Glutamatergic neuron (in vitro differentiated cells): ENCODE measurements at regions not wholly inside any gene's neighbourhood (a gene's known extent, or its start where the extent isn't known, plus 50 kb on each side); places are given as distances from the start of the nearest gene placed in this dataset.
A peak's percentile ranks its signal among the peaks of the same experiment; 100 is the strongest.

Experiments
- DNase-seq: peaks from one replicate; pipeline ENCODE4 v3.0.0; 2022
- H3K27ac Mint-ChIP-seq: one replicate; pipeline ENCODE4 v1.8.0; 2020; ENCODE audit warnings: mild to moderate bottlenecking, mixed read lengths, inconsistent platforms; ENCODE audit not compliant: unreplicated experiment
- H3K27me3 Mint-ChIP-seq: one replicate; pipeline ENCODE4 v1.8.0; 2020; ENCODE audit warnings: mild to moderate bottlenecking, moderate library complexity, mixed read lengths, inconsistent platforms; ENCODE audit not compliant: unreplicated experiment
- H3K36me3 Mint-ChIP-seq: one replicate; pipeline ENCODE4 v1.8.0; 2020; ENCODE audit warnings: mild to moderate bottlenecking, mixed read lengths, inconsistent platforms; ENCODE audit not compliant: unreplicated experiment
- H3K4me1 Mint-ChIP-seq: one replicate; pipeline ENCODE4 v1.8.0; 2020; ENCODE audit warnings: mild to moderate bottlenecking, low read depth, mixed read lengths, inconsistent platforms; ENCODE audit not compliant: unreplicated experiment
- H3K4me3 Mint-ChIP-seq: one replicate; pipeline ENCODE4 v1.8.0; 2020; ENCODE audit warnings: mild to moderate bottlenecking, mixed read lengths, inconsistent platforms; ENCODE audit not compliant: unreplicated experiment
- H3K9me3 Mint-ChIP-seq: one replicate; pipeline ENCODE4 v1.8.0; 2020; ENCODE audit warnings: mild to moderate bottlenecking, moderate library complexity, mixed read lengths, inconsistent platforms; ENCODE audit not compliant: unreplicated experiment
- CTCF ChIP-seq: fragments of 200-600 bp; sonication (generic); IDR thresholded peaks from one replicate; pipeline ENCODE4 v1.5.0; 2021; ENCODE audit not compliant: partially characterized antibody, unreplicated experiment

DNA sequence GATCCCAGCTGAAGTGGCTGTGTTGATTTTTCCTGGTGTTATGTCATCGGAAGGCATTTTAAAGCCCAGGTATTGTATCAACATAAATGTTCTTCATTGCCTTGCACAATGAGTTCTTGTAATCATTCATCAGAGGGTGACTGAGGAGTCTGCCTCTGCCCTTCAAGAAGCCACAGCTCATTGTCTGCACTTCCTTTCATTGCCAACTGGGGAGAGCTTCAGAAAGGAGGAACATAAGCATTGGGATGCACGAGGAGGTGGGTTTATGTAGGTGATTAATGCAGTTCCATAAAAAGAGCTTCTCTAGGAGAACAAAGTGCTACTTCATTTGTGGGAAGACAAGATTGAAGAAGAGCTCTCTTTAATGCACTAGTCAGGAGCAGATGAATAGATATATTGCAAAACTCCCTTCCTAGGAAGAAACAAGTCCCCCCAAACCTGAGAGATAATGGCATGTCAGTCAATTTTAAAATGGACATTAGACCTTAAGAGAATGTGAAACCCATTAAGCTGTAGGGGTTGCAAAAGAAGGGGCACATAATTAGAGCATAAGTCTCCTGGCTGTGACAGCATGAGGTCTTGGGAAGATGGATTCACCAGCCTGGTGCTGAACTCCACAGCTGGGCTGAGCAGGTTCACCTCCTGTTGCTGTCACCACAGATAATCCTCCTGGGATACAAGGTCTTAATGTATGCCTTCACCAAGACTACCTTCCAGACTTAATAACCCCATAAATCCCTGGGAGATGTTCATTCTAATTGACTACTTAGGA lies 124.6 kb downstream of the BACH1 start:
- peak overlapping the region; percentile 35 for H3K4me3 Mint-ChIP-seq
- peak; percentile 64 for DNase-seq
- H3K9me3 Mint-ChIP-seq, result peaks cover 3% of the 10 kb centered on the region
- H3K36me3 Mint-ChIP-seq, result no peaks in the 10 kb centered on the region
- peaks cover 3% of the 10 kb centered on the region for H3K27me3 Mint-ChIP-seq
- no peak for TF ChIP-seq CTCF
- H3K4me1 Mint-ChIP-seq, result peaks cover 25% of the 10 kb centered on the region
- H3K27ac Mint-ChIP-seq, result peak overlapping the region; percentile 80

DNA sequence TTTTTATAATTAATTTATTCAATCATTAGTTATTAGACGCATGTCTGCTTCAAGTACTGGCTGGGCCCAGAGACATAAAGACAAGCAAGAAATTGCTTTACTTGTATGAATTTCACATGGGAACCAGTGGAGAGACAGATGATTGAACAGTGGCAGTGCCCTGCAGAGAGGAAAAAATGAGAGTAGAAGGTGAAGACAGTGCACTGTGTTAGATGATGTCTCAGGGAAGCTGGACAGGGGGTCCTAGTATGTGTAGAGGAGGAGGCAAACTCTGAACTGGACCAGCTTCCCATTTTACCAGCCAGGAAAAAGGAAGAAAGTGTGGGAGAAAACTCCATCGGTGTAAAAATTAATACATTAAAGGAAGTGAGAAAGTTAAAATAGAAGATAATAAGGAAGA lies 126.0 kb downstream of the BACH1 start:
- no peak for DNase-seq
- Mint-ChIP-seq H3K9me3 (peaks cover 3% of the 10 kb centered on the region), H3K27ac (no peak overlapping the region), H3K4me3 (no peak overlapping the region), H3K27me3 (peaks cover 3% of the 10 kb centered on the region), H3K36me3 (no peaks in the 10 kb centered on the region), H3K4me1 (peaks cover 25% of the 10 kb centered on the region)
- TF ChIP-seq CTCF, result no peak

GRCh38 chr21:29429218-29429617 lies 130.5 kb downstream of the BACH1 start:
- no peak for DNase-seq
- Mint-ChIP-seq H3K9me3 (no peaks in the 10 kb centered on the region), H3K4me3 (no peak overlapping the region), H3K27ac (no peak overlapping the region), H3K36me3 (no peaks in the 10 kb centered on the region), H3K4me1 (peaks cover 14% of the 10 kb centered on the region), H3K27me3 (no peaks in the 10 kb centered on the region)
- no peak for TF ChIP-seq CTCF

DNA sequence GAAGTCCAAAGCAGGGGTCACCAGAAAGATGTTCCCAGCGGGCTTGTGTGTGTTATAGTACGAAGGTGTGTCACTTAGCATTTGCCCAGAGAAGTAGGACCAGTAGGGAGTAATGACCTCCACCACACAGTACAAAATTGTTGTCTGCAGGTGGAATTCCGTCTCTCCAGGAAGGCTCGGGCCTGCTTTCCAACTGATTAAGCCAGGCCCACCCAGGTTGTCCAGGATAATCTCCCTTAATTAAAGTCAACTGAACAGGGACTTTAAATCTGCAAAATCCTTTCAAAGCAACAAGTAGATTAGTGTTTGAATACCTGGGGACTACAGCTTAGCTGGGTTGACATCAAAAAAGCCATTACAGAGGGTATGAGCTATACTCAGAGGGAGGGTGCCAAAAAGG lies 131.3 kb downstream of the BACH1 start:
- no peaks in the 10 kb centered on the region for H3K36me3 Mint-ChIP-seq
- no peaks in the 10 kb centered on the region for H3K27me3 Mint-ChIP-seq
- no peaks in the 10 kb centered on the region for H3K9me3 Mint-ChIP-seq
- no peak for TF ChIP-seq CTCF
- no peak overlapping the region for H3K27ac Mint-ChIP-seq
- H3K4me1 Mint-ChIP-seq, result peaks cover 9% of the 10 kb centered on the region
- H3K4me3 Mint-ChIP-seq, result no peak overlapping the region
- no peak for DNase-seq

- H3K4me3 Mint-ChIP-seq, result no peak overlapping the region
- no peak for DNase-seq
- no peak for TF ChIP-seq CTCF
- no peaks in the 10 kb centered on the region for H3K36me3 Mint-ChIP-seq
- H3K4me1 Mint-ChIP-seq, result peaks cover 7% of the 10 kb centered on the region
- no peaks in the 10 kb centered on the region for H3K9me3 Mint-ChIP-seq
- H3K27me3 Mint-ChIP-seq, result no peaks in the 10 kb centered on the region
- no peak overlapping the region for H3K27ac Mint-ChIP-seq
Observed at GRCh38 chr21:29430576-29430975, 131.9 kb downstream of the BACH1 start.
